ENCODE measurements at regions not wholly inside any gene's neighbourhood (a gene's known extent, or its start where the extent isn't known, plus 50 kb on each side); places are given as distances from the start of the nearest gene placed in this dataset.

DNA sequence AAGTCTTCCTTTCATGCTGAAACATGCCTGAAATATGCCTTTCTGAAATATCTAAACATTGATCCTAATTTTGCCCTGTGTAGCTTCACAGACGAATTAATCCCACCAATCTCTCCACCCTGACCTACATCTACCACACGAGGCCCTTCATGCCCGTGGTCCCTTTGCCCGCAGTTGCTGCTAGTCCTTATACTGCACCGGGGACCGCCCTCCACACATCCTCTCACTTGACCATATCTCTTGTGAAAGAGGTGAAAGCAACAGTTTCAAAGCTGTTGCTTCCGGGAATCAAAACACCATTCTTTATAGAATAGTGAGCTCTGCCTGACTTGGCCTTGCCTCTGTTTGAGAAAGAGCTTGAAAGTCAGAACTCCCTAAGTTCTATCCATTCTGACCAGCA lies 499.5 kb downstream of the NTRK3 start:
- Histone ChIP-seq H2AFZ (ENCODE audit: low read depth, low read length) (no peak overlapping the region), H3K4me3 (ENCODE audit: low read length) (no peak overlapping the region), H3K4me1 (ENCODE audit: low read length) (peaks cover 4% of the 10 kb centered on the region; the same call in 1 of the 2 replicates), H3K27ac (ENCODE audit: low read length) (no peak overlapping the region), H3K9ac (ENCODE audit: low read length) (no peak overlapping the region), H3K27me3 (ENCODE audit: low read depth, low read length) (0 out of 2 replicates have a peak, but pooled peaks cover 3% of the 10 kb centered on the region), H3K4me2 (ENCODE audit: low read length) (no peak overlapping the region), H3K36me3 (replicated peaks; ENCODE audit: low read depth, low read length) (no peaks in the 10 kb centered on the region), H3K79me2 (ENCODE audit: low read length) (no peaks in the 10 kb centered on the region), H4K20me1 (ENCODE audit: insufficient read depth, low read length) (no peaks in the 10 kb centered on the region), H3K9me3 (ENCODE audit: insufficient read depth, low read length) (no peaks in the 10 kb centered on the region)
- no peak for TF ChIP-seq EZH2phosphoT487 (IDR thresholded peaks at IDR 0.05; ENCODE audit: low read depth)
- TF ChIP-seq, protein P1, sequence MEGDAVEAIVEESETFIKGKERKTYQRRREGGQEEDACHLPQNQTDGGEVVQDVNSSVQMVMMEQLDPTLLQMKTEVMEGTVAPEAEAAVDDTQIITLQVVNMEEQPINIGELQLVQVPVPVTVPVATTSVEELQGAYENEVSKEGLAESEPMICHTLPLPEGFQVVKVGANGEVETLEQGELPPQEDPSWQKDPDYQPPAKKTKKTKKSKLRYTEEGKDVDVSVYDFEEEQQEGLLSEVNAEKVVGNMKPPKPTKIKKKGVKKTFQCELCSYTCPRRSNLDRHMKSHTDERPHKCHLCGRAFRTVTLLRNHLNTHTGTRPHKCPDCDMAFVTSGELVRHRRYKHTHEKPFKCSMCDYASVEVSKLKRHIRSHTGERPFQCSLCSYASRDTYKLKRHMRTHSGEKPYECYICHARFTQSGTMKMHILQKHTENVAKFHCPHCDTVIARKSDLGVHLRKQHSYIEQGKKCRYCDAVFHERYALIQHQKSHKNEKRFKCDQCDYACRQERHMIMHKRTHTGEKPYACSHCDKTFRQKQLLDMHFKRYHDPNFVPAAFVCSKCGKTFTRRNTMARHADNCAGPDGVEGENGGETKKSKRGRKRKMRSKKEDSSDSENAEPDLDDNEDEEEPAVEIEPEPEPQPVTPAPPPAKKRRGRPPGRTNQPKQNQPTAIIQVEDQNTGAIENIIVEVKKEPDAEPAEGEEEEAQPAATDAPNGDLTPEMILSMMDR (IDR thresholded peaks at IDR 0.05; ENCODE audit: low read depth, low read length): no peak

DNA sequence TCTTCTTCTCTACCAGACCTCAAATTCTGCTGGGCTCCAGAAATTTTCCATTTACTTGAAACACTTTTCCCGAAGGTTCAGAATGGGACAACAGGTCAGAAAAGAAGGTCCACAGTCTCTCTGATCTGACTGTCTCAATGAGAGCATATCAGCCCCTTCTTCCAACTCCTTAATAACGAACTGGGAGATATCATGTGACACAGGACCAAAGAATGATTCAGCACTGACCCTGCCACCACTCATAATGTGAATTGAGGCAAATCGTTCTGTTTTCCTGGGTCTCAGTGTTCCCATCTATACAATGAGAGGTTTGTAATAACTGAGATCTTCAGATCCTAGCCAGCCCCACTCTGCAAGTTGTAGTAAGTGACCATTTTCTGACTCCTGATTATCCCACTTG lies 500.5 kb downstream of the NTRK3 start:
- Histone ChIP-seq H3K27me3 (ENCODE audit: low read depth, low read length) (0 out of 2 replicates have a peak, but pooled peaks cover 3% of the 10 kb centered on the region), H3K4me3 (ENCODE audit: low read length) (no peak overlapping the region), H3K27ac (ENCODE audit: low read length) (no peak overlapping the region), H3K9ac (ENCODE audit: low read length) (no peak overlapping the region), H3K4me1 (ENCODE audit: low read length) (peaks cover 3% of the 10 kb centered on the region; the same call in 1 of the 2 replicates), H3K9me3 (ENCODE audit: insufficient read depth, low read length) (no peaks in the 10 kb centered on the region), H3K36me3 (replicated peaks; ENCODE audit: low read depth, low read length) (no peaks in the 10 kb centered on the region), H2AFZ (ENCODE audit: low read depth, low read length) (no peak overlapping the region), H3K79me2 (ENCODE audit: low read length) (no peaks in the 10 kb centered on the region), H3K4me2 (ENCODE audit: low read length) (no peak overlapping the region), H4K20me1 (ENCODE audit: insufficient read depth, low read length) (no peaks in the 10 kb centered on the region)
- TF ChIP-seq EZH2phosphoT487 (IDR thresholded peaks at IDR 0.05; ENCODE audit: low read depth): no peak
- TF ChIP-seq, protein P1 (IDR thresholded peaks at IDR 0.05; ENCODE audit: low read depth, low read length): no peak

DNA sequence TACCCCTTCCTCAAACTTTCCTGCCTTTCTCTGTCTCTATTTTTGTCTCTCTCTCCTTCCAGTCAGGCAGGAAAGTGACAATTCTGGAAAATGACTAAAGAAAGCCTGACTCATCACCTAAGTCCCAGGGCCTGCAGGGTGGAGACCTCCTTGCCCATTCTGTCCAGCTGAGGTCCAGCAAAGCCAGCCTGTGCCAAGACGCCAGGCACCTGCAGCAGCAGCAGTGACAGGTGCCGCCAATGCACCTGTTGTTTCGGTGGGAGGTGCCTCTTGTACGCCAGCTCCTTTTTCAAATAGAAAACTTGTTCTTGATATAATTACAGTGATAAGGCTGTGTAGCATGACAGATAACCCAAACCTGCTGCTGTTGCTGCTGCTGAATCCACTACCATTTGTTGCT lies 501.3 kb downstream of the NTRK3 start:
- Histone ChIP-seq H3K27me3 (ENCODE audit: low read depth, low read length) (0 out of 2 replicates have a peak, but pooled peaks cover 3% of the 10 kb centered on the region), H3K36me3 (replicated peaks; ENCODE audit: low read depth, low read length) (no peaks in the 10 kb centered on the region), H3K9me3 (ENCODE audit: insufficient read depth, low read length) (no peaks in the 10 kb centered on the region)

DNA sequence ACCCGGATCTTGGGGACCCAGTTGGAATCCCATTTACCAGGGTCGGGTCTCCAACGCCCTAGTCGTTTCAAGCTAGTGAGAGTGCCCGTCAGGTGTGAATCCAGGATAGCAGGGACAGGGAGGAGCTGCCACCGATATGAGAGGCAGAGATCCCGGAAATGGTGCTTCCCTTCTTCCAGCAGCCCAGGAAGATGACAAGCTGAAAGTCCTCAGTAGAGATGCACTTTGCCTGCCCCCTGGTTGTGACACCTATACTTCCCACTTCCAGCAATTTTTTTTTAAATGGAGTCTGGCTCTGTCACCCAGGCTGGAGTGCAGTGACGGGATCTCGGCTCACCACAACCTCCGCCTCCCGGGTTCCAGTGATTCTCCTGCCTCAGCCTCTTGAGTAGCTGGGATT lies 503.0 kb downstream of the NTRK3 start:
- H3K4me1 ChIP-seq (ENCODE audit: low read length): peaks cover 3% of the 10 kb centered on the region; the same call in 1 of the 2 replicates
- H4K20me1 ChIP-seq (ENCODE audit: insufficient read depth, low read length): no peaks in the 10 kb centered on the region
- H3K27me3 ChIP-seq (ENCODE audit: low read depth, low read length): 0 out of 2 replicates have a peak, but pooled peaks cover 3% of the 10 kb centered on the region
- no peak overlapping the region for H3K9ac ChIP-seq (ENCODE audit: low read length)
- no peak overlapping the region for H3K4me2 ChIP-seq (ENCODE audit: low read length)
- H3K4me3 ChIP-seq (ENCODE audit: low read length): no peak overlapping the region
- TF ChIP-seq EZH2phosphoT487 (IDR thresholded peaks at IDR 0.05; ENCODE audit: low read depth): no peak
- TF ChIP-seq, protein P1 (IDR thresholded peaks at IDR 0.05; ENCODE audit: low read depth, low read length): no peak
- H2AFZ ChIP-seq (ENCODE audit: low read depth, low read length): no peak overlapping the region
- H3K27ac ChIP-seq (ENCODE audit: low read length): no peak overlapping the region
- no peaks in the 10 kb centered on the region for H3K79me2 ChIP-seq (ENCODE audit: low read length)
- H3K9me3 ChIP-seq (ENCODE audit: insufficient read depth, low read length): no peaks in the 10 kb centered on the region
- H3K36me3 ChIP-seq (replicated peaks; ENCODE audit: low read depth, low read length): no peaks in the 10 kb centered on the region

More for the DNA sequence above, 501.3 kb downstream of the NTRK3 start:
- Histone ChIP-seq H3K4me1 (ENCODE audit: low read length) (peaks cover 3% of the 10 kb centered on the region; the same call in 1 of the 2 replicates), H3K4me2 (ENCODE audit: low read length) (no peak overlapping the region), H4K20me1 (ENCODE audit: insufficient read depth, low read length) (no peaks in the 10 kb centered on the region), H3K4me3 (ENCODE audit: low read length) (no peak overlapping the region), H3K9ac (ENCODE audit: low read length) (no peak overlapping the region), H3K27ac (ENCODE audit: low read length) (no peak overlapping the region), H2AFZ (ENCODE audit: low read depth, low read length) (no peak overlapping the region), H3K79me2 (ENCODE audit: low read length) (no peaks in the 10 kb centered on the region)
- no peak for TF ChIP-seq EZH2phosphoT487 (IDR thresholded peaks at IDR 0.05; ENCODE audit: low read depth)
- TF ChIP-seq, protein P1 (IDR thresholded peaks at IDR 0.05; ENCODE audit: low read depth, low read length): no peak
